ENCODE measurements at regions not wholly inside any gene's neighbourhood (a gene's known extent, or its start where the extent isn't known, plus 50 kb on each side); places are given as distances from the start of the nearest gene placed in this dataset.

GRCh38 chr2:14420851-14421250 is 211.7 kb upstream of the LRATD1 start:
- 77 to 80% methylated on average over 5 of the region's 5 CpGs for WGBS, 2 donors
- DNase-seq (no peak), FAIRE-seq (no peak), ATAC-seq (no peak)
- no peaks in the 10 kb centered on the region for H3K9me3 ChIP-seq
- H3K36me3 ChIP-seq: no peaks in the 10 kb centered on the region
- intact Hi-C loops (cut with DNase I): no loop called here
- TF ChIP-seq CTCF (IDR thresholded peaks at IDR 0.05): no peak
- H3K27ac ChIP-seq: no peak overlapping the region
- no peaks in the 10 kb centered on the region for H3K27me3 ChIP-seq
- no peak overlapping the region for H3K4me3 ChIP-seq
- H3K4me1 ChIP-seq: no peaks in the 10 kb centered on the region

GRCh38 chr2:14422426-14422825 is 210.1 kb upstream of the LRATD1 start:
- ATAC-seq (no peak), FAIRE-seq (no peak), DNase-seq (no peak)
- WGBS, 2 donors: 63 to 72% methylated on average over 4 of the region's 4 CpGs
- no peaks in the 10 kb centered on the region for H3K36me3 ChIP-seq
- no peak overlapping the region for H3K27ac ChIP-seq
- no peak for TF ChIP-seq CTCF (IDR thresholded peaks at IDR 0.05)
- no peaks in the 10 kb centered on the region for H3K9me3 ChIP-seq
- no peak overlapping the region for H3K4me3 ChIP-seq
- intact Hi-C loops (cut with DNase I): no loop called here
- H3K27me3 ChIP-seq: no peaks in the 10 kb centered on the region
- H3K4me1 ChIP-seq: no peaks in the 10 kb centered on the region

- WGBS, 2 donors: 56 to 61% methylated on average over 2 of the region's 2 CpGs
Measured at GRCh38 chr2:14423145-14423906, 209.2 kb upstream of the LRATD1 start.

GRCh38 chr2:14424478-14425390 is 207.8 kb upstream of the LRATD1 start:
- Histone ChIP-seq H3K4me3 (no peak overlapping the region), H3K9me3 (no peaks in the 10 kb centered on the region), H3K27me3 (no peaks in the 10 kb centered on the region), H3K36me3 (no peaks in the 10 kb centered on the region), H3K4me1 (no peaks in the 10 kb centered on the region), H3K27ac (no peak overlapping the region)
- DNase-seq: no peak
- 54 to 55% methylated on average over 5 of the region's 5 CpGs for WGBS, 2 donors
- FAIRE-seq: peak; percentile 73
- TF ChIP-seq CTCF (IDR thresholded peaks at IDR 0.05): no peak
- intact Hi-C loops (cut with DNase I): no loop called here
- ATAC-seq: no peak

More at GRCh38 chr2:14423145-14423906, 209.2 kb upstream of the LRATD1 start:
- Histone ChIP-seq H3K36me3 (no peaks in the 10 kb centered on the region), H3K27me3 (no peaks in the 10 kb centered on the region), H3K27ac (no peak overlapping the region), H3K4me1 (no peaks in the 10 kb centered on the region), H3K9me3 (no peaks in the 10 kb centered on the region), H3K4me3 (no peak overlapping the region)
- no peak for DNase-seq
- TF ChIP-seq CTCF (IDR thresholded peaks at IDR 0.05): no peak
- ATAC-seq: no peak
- intact Hi-C loops (cut with DNase I): no loop called here
- FAIRE-seq: no peak

Measured in pancreas (tissue), 10 donors.